NCI-H1930 (cell line): ENCODE measurements at regions not wholly inside any gene's neighbourhood (a gene's known extent, or its start where the extent isn't known, plus 50 kb on each side); places are given as distances from the start of the nearest gene placed in this dataset.

Source experiments
- DNase-seq, 2 experiments: peaks; one replicate each; lab custom pipeline; 2025; lab: John Stamatoyannopoulos, UW

DNA sequence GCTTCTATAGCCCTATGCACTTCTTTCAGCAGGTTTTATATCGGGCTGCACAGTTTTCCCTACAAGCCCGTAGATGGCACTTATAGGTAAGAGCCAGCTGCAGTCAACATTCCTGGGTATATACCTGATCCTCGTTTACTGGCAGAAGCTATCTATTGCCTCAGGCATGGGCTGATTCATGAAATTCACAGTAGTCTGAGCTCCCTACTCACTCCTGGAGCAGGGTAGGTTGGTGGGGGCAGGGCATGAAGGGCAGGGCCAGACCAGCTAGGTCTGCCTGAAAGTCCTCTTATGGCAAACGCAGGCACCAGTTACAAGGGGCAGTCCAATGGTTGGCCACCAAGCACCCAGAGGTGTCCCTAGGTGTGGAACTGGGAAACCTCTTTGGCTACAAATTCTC lies 345.8 kb downstream of the RPS29 start:
- DNase-seq = no peak

DNA sequence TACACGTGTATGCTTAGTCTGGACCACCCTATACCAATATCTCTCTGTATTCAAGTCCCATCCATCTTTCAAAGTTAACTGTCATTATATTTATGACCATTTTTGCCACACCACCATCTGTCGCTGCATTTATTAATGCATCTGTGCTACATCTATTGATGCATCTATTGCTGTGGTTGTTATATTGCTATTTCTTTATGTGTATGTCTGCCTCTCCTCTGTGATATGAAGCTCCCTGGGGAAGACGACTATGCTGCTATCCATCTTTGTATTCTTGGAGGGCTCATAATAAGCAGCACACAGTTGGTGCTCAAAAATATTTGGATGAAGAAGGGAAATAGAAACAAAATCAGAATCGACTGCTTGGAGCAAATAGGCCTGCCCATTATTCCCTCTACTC lies 357.6 kb downstream of the RPS29 start:
- no peak for DNase-seq

DNA sequence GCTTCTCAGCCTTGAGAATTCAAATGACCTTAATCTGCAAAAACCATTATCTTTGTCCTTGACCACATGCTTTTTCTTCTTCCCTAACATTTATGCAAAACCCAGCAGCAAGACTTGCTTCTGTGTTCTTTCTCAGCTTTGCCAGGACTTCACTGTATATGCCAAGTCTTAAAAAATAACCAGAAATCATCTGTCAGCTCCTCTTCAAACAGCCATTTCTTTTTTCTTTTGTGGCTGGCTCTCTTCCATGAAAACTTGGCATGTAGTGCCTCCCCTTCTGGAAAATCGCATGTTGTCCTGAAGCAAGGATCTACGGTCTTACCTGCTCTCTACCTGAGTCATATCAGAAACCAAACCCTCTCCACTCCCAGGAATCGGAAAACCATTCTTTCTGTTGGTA lies 364.9 kb downstream of the RPS29 start:
- no peak for DNase-seq

DNA sequence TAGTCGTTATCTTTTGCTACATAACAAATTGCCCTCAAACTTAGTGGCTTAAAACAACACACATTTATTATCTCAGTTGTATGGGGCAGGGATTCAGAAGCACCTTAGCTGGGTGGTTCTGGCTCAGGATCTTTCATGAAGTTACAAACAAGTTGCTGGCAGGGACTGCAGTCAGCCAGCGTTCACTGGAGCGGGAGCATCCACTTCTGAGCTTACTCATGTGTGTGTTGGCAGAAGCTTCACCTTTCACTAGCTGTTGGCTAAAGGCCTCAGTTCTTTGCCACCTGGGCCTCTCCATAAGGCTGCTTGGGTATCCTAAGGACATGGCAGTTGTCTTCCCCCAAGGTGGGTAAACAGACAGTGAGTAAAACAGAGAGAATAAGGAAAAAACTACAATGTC lies 365.7 kb downstream of the RPS29 start:
- no peak for DNase-seq

DNA sequence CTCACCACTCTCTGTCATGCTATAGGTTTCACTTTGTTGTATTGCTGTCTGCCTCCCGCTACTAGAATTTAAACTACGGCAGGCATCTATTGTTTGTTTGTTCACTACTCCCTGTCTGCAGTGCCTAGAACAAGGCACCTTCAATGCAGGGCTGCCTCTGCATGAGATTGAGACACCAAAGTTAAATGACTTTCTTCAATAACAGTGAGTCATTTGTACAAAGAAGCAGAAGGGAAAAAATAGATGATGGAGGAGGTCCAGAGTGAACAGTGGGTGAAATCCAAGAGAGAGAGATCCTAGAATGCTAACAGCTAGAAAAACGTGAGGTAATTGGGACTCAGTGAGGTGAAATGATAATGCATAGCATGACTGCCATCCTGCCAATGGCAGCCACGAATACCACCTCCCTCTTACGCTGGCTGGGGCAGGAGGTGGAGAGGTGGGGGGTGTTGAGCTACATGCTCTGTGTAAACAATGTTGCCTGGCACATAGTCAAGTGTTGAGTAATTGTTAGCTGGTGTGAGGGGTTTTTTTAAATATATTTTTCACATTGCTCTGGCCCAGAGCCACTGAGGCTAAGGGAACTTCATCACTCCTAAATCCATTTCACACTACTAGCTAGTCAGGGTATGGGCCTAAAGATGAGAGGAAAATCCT lies 367.6 kb downstream of the RPS29 start:
- DNase-seq = no peak

DNA sequence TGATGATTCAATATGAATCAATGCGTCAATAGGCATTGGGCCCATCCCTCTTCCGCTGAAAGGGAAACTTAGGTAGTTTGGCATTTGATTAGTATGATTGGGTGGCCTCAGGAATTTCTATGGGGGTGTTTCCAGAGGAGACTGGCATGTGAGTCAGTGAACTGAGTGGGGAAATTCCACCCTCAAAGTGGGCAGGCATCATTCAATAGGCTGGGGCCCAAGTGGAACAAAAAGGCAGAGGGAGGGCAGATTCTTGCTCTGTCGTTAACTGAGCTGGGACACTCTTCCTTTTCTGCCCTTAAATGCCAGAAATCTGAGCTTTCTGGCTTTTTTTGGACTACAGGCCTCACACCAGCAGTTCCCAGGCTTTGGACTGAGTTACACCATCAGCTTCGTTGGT lies 373.5 kb downstream of the RPS29 start:
- no peak for DNase-seq

DNA sequence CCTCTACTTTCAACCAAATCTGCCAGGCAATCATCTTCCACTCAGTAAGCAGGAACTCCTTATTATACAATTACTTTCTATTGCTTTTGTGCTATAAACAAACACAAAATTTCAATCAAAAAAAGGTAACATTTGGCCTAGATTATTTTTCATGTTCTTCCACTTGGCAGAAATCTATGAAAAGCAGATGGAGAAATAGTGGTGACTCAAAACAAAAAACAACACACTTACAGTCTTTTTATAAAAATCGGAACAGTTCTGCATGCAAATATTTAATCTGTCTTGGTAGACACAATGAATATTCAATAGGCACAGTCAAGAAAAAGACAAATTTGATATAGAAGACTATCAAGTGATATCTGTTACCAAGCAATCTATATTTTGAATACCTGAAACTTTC lies 376.8 kb downstream of the RPS29 start:
- no peak for DNase-seq

DNA sequence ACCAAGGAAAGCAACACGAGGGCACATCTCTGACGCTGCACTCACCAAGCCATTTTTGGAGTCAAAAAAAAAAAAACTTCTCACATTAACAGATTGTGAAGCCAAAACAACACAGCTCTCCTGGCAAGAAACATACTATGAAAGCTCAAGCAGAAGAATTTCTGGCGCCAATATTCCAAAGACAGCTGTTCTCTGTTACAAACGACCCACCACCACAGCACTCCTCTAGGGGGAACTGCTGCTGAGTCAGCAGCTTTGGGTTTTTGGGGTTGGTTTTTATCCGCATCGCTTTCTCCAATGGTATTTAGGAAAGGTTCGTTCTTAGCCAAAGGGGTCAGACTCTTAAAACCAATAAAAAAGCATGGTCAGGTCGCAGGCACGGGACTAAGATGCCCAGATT lies 379.4 kb downstream of the RPS29 start:
- DNase-seq = no peak

DNA sequence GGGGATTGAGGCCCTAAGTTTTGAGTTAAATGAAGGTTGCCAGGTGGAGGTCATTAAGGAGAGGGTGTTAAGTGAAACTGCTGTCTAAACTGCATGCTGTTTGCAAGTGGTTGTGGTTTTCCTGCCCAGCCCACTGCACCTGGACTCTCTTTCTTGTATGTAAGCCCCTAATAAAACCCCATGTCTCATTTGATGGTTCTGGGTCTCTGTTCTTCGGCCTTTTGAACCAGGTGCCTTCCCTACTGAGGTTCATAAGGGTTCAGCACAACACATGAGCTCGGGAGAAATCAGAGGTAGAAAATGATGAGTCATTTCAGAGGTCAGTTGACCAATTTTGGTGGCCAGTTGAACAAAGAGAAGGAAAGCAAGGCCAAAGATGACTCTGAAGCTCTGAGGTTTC lies 382.5 kb downstream of the RPS29 start:
- no peak for DNase-seq

DNA sequence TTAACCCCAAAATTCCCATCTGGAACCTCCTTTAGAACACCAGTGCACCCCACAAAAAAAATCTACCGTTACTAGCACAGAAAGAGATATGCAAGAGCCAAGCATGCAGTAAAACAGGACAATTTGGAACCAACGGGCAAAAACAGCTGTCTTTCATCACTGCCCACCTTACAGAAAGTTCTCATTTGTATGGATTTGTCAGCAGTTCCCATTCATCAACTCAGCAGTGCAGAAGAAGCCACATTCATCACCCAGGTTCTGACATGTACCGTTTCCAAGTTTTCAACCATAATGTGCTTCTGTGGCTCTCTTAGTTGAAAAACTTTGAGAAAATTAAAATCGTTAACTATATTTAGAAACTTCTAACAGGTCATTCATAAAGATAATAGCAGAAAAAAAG lies 387.0 kb downstream of the RPS29 start:
- no peak for DNase-seq

DNA sequence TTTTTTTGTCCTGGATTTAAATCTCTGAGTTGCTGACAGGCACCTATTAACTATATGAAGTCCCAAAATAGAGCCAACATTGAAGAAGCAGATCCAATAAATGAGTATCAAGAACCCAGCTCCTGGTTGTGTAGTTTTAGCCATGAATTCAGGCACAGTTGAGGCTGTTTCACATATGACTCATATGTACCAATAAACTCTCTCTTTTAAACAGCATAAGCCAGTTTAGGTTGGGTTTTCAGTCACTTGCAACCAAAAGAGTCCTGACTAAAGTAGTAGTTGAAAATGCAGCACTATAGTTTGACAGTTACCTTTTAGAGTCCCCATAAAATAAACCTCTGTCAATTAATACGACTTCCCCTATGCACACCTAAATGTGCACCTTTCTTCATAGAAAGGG lies 389.9 kb downstream of the RPS29 start:
- no peak for DNase-seq

DNA sequence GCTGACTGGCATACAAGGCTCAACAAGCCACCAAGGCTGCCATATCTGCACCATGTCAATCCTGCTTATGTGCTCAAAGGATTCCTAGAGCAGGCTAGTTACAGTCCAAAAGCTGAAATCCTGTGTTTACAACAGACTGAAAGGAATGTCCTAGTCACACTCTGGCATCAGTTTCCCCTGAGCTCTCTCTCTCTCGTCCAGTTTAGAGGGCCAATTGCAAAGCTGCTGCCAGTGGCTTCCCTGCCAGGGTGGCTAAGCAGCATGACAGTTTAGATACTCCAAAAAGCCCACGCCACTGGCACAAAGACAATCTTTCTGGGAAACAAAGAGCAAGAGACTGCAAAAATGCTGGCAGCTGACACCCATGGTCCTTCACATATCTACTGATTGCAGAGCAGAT lies 392.1 kb downstream of the RPS29 start:
- no peak for DNase-seq

DNA sequence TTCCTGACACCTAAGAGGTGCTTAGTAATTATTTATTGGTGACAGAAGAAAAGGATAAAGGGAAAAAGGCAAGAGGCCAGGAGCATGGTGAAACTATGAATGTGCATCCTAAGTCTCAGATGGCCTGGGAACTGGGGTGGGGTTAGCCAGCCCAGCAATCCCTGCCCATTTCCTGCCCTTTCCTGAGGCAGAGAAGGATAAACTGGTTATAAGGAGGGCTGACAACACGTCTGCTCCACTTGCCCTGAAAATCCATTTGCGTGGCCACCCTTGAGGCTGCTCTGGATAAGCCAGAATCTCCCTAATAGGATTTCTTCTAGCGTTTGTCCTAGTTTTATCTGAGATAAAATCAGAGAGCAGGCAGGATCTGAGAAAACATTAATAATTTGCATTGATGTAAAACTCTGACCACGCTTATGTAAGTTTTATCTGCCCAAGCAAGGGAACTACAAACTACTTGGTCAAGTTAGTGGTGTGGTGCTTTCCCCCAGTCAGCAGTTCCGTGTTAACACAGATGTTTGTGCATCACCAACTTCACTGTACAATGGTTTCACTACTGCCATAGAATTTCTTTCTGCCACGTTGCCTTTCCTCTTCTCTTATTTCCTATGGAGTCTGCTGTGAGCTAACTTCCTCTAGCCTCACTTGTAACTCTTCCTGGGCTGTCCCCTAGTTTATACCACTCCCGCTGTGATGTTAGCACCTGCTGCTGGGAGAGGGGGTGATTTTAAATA lies 392.7 kb downstream of the RPS29 start:
- no peak for DNase-seq

DNA sequence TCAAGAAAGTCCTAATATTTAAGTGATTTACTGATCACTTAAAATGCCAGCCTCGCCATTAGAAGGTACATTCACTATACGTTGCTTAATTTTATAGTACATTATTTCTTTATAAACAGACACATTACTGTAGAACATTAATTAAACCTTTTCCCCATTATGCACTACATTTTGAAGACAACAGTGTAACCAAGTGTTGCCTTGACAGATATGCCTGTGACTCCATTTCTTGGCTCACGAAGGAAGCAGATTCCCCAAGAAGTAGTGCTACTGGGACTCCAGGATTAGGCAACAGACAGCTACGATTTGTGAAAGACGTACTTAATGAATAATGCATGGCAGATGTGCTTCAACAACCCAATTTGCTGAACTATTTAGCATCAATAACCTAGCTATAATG lies 394.8 kb downstream of the RPS29 start:
- no peak for DNase-seq

DNA sequence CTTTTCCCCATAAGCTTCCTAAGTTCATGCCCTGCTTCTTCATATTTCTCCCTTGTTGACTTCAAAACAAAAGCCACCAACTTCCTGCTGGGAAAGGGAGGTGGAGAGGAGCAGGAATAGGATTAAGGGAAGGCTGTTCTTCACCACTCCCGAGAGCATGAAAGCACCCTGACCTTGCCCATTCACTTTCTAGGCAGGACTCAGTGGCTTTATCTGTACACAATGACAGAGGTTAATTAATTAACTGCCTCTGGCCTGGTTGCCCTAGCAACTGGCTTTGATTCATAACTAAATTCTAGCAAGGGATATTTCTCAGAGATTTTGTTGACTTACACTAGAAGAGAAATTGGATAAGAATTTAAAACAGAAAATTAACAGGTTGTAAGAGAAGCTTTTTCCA lies 396.8 kb downstream of the RPS29 start:
- DNase-seq = no peak

DNA sequence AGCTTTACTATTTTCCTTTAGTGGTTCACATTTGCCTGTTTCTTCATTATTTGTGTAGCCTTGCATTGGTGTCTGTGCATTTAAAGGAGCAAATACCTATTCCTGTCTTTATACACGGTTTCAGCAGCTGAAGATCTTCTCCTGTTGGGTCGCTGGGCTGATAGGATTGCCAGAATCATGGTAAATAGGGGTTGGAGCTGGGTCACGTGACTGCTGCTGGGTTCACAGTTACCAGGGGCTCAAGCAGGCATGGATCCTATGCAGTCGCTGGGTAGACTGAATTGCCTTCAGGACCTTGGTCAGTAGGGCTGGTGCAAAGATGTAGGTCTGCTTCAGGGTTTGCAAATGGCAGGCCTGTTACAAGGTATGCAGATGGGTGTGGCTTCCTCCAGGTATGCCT lies 398.4 kb downstream of the RPS29 start:
- no peak for DNase-seq

DNA sequence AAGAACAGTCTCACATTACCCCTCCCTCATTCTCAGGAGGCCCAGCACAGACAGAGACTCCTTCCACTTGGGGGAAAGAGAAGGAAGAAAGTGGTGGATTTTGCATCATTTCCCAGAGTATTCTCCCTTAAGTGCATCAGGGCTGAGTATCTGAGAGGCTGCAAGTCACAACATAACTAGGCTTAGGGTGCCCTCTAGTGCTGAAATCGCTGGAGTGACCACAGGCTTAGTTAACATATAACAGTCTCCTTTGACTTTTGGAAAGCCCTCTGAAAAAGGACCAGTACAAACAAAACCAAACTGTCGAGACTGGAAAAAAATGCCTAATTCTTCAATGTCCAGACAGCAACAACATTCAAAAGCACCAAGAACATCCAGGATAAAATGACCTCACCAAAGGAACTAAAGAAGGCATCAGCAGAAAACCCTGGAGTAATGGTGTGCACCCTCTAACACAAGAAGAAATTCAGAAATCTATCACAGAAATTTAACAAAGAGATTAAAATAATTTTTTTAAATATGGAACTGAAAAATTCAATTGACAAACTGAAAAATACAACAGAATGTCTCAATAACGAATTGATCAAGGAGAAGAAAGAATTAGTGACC lies 412.3 kb downstream of the RPS29 start:
- peak; percentile 10 to 61 for DNase-seq

DNA sequence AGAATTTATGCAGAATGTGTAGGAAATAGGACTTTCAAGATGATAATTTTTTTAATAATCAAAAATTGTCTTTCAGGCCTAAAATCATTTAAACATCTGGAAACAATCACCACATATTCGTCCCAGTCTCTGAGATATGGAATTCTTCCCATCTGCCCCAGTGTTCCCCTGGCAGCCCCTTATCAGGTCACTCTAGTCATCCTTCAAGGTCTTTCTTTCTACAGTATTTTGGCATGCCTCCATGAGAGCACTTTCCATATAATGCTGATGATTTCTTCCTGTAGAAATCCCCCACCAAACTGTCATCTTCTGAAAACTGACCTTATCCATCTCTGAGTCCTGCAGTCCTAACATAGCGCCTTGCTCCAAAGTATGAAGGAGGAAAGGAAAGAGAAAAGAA lies 422.1 kb downstream of the RPS29 start:
- no peak for DNase-seq

DNA sequence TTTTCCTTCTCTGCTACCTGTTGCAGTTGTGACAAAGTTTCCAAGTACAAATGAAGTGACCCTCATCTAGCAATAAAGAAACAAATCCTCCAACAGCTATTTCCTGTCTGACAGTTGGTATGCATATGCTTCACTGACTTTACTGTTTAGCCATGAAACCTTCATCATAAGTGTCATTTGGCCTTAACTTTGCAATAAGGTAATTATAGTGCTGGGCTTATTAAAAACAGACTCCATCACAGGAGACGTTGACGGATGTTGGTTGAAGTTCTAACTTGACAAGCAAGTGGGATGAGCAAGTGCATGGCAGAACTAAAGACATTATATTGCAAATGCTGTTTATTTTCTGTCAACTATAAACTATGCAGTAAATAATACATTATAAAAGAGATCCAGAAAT lies 425.2 kb downstream of the RPS29 start:
- DNase-seq = no peak

DNA sequence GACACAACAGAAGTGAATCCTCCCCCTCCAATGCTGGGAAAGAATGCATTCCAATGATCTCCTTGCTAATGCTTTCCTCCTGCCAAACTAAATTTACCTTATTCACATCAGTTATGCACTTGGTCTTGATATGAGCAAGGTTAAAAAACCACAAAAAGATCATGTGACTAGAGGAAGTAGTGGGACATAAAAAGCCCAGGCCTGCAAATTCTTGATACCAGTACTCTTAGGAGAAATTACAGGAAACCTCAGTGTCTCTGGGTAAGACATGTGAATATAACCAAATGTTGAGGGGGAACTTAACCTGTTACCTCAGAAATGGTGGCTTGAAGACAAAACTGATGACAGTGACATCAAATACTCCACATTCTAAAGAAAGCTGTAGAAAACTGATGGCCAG lies 427.1 kb downstream of the RPS29 start:
- no peak for DNase-seq

DNA sequence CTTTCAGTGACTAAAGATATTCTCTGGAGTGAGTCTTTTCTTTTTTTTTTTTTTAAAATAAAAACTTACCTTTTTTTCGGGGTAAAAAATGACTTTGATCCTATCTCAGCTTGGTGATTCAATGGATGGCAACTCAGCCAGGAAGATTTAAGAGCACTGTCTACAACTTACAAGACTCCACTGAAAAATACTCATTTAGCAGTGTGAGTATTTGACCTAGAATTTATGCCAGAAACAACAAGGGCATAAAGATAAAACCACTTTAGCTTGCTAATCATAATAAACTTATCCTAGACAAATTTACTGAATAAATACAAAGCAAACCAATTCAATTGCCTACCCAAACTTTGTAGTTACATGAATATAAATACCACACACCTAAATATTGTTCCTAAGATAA lies 446.6 kb downstream of the RPS29 start:
- no peak for DNase-seq

DNA sequence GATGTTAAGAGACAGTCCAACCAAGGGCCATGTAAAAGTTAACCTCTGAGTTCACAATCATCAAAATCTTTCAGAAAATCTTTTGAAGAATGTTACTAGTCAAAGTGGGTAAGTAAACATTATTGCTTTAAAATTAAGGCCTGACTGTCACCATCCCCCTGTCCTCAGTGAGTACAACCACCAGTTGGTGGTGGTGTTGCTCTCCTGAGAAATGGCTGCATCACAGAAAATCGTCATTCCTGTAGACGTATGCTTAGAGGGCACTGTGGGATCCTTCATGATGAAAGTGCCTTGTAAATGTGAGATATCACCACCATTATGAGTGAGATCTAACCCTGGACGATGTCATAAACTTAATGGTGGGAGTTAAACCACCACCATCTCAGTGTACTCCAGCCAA lies 451.2 kb downstream of the RPS29 start:
- no peak for DNase-seq

DNA sequence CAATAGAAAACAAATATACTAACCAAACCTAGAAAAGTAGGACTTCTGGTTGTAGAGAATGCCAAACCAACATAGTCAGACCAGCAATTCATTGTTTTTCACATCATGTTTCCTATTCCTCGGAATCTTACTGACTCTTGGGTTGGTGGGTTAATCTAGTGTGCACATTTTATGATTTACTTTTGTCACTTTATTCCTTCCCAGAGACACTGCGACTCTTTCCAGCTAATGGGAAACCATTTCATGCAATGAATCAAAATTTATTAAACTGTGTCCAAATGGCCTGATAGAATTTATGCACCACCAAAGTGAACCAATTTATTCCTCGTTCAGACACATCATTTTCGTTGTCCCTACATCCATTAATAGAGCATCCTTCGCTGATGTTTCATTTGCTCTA lies 464.9 kb downstream of the RPS29 start:
- DNase-seq = no peak
